DND-41 (cell line): ENCODE measurements at regions not wholly inside any gene's neighbourhood (a gene's known extent, or its start where the extent isn't known, plus 50 kb on each side); places are given as distances from the start of the nearest gene placed in this dataset.

ENCODE experiments used
- ATAC-seq: fragments of 200-7000 bp; cut with Tn5 transposase; 3 replicates; pipeline ENCODE4 v1.9.1; 2021; ENCODE audit warnings: low read depth; ENCODE audit not compliant: insufficient read depth
- DNase-seq: peaks from one replicate; pipeline ENCODE4 v3.0.0-alpha.2; 2020
- H2AFZ ChIP-seq: 2 replicates; pipeline ENCODE4 v1.6.0; 2012; ENCODE audit warnings: low read depth, low read length
- H3K27ac ChIP-seq: 2 replicates; pipeline ENCODE4 v1.5.1; 2012; ENCODE audit warnings: low read length, inconsistent platforms
- H3K27me3 ChIP-seq: fragments of 200-600 bp; sonication (generic); 2 replicates; pipeline ENCODE4 v1.6.0; 2012; ENCODE audit warnings: low read length, mild to moderate bottlenecking, inconsistent platforms; ENCODE audit not compliant: insufficient read depth, poor library complexity
- H3K36me3 ChIP-seq: 2 replicates; pipeline ENCODE4 v1.5.1; 2012; ENCODE audit warnings: low read length, inconsistent platforms; ENCODE audit not compliant: insufficient read depth
- H3K4me1 ChIP-seq: 2 replicates; pipeline ENCODE4 v1.5.1; 2012; ENCODE audit warnings: mild to moderate bottlenecking, low read length; ENCODE audit not compliant: insufficient read depth
- H3K4me2 ChIP-seq: 2 replicates; pipeline ENCODE4 v1.6.0; 2012; ENCODE audit warnings: mild to moderate bottlenecking, moderate library complexity, low read length, inconsistent platforms; ENCODE audit not compliant: insufficient read depth
- H3K4me3 ChIP-seq, 2 experiments: fragments of 200-600 bp in 1 of 2; shearing (Covaris generic) in 1 of 2; 2 replicates each; pipeline ENCODE4 v1.5.1; 2012 to 2016; ENCODE audit warnings: inconsistent platforms in 2 of 2, low read length in 2 of 2, mild to moderate bottlenecking in 2 of 2, low read depth in 1 of 2, moderate library complexity in 1 of 2
- H3K79me2 ChIP-seq: 2 replicates; pipeline ENCODE4 v1.6.0; 2012; ENCODE audit warnings: low read length, inconsistent platforms; ENCODE audit not compliant: insufficient read depth
- H3K9ac ChIP-seq: 2 replicates; pipeline ENCODE4 v1.6.0; 2012; ENCODE audit warnings: low read depth, mild to moderate bottlenecking, inconsistent platforms, low read length, moderate library complexity
- H3K9me3 ChIP-seq: 2 replicates; pipeline ENCODE4 v1.5.1; 2012; ENCODE audit warnings: low read length, moderate library complexity, mild to moderate bottlenecking, inconsistent platforms; ENCODE audit not compliant: insufficient read depth, severe bottlenecking
- H4K20me1 ChIP-seq: 2 replicates; pipeline ENCODE4 v1.6.0; 2012; ENCODE audit warnings: low read length; ENCODE audit not compliant: insufficient read depth
- CTCF ChIP-seq: IDR thresholded peaks from 2 replicates; pipeline ENCODE4 v1.5.1; 2012; ENCODE audit warnings: borderline replicate concordance, low read length, moderate library complexity, mild to moderate bottlenecking; ENCODE audit not compliant: poor library complexity, severe bottlenecking; ENCODE audit errors: extremely low read depth
- EZH2 ChIP-seq: IDR thresholded peaks from 3 replicates; pipeline ENCODE4 v1.6.1; 2012; ENCODE audit warnings: borderline replicate concordance, low read depth, mild to moderate bottlenecking, moderate library complexity, low read length, inconsistent platforms; ENCODE audit not compliant: severe bottlenecking

- no peaks in the 10 kb centered on the region for H4K20me1 ChIP-seq
- H3K36me3 ChIP-seq = no peaks in the 10 kb centered on the region
- TF ChIP-seq CTCF (no peak), EZH2 (no peak)
- ATAC-seq = peak; percentile 19
- H3K27ac ChIP-seq = peak overlapping the region; percentile 73; the same call in 1 of the 2 replicates
- no peaks in the 10 kb centered on the region for H3K79me2 ChIP-seq
- no peak overlapping the region for H3K9ac ChIP-seq
- no peak for DNase-seq
- H3K4me1 ChIP-seq = peaks cover 46% of the 10 kb centered on the region
- peaks cover 7% of the 10 kb centered on the region for H3K9me3 ChIP-seq
- peak overlapping the region; percentile 9; the same call in 1 of the 2 replicates for H3K4me2 ChIP-seq
- H3K4me3 ChIP-seq = no peak overlapping the region
- H2AFZ ChIP-seq = no peak overlapping the region
- H3K27me3 ChIP-seq = no peaks in the 10 kb centered on the region
Observed at GRCh38 chr6:142568857-142569597, 267.2 kb downstream of the ADGRG6 start.

DNA sequence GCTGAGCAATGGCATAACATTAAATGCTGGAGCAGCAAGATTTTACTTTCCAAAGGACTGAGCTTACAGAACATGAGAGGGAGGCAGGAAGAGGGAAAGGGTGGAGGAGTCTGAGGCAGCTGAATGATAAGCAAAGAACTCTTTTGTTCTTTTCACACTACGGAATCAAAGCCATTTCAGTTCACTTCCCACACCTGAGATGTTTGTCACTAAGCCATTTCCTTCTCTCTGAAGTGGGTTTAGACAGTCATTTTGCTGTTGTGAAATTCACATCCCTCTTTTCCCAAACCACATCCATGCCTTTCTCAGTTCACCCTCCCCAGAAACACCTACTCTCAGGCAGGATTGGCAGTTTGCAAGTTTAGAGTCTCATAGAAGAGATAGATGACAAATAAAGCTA, 267.9 kb downstream of the ADGRG6 start:
- Histone ChIP-seq H2AFZ (no peak overlapping the region), H3K4me2 (peak overlapping the region; percentile 9; the same call in 1 of the 2 replicates), H3K27me3 (no peaks in the 10 kb centered on the region), H3K79me2 (no peaks in the 10 kb centered on the region), H3K4me3 (no peak overlapping the region), H3K9me3 (peaks cover 10% of the 10 kb centered on the region), H3K27ac (peak overlapping the region; percentile 73), H3K9ac (no peak overlapping the region), H3K4me1 (peaks cover 46% of the 10 kb centered on the region), H3K36me3 (no peaks in the 10 kb centered on the region), H4K20me1 (no peaks in the 10 kb centered on the region)
- DNase-seq = peak; percentile 46
- TF ChIP-seq CTCF (no peak), EZH2 (no peak)
- ATAC-seq = peak; percentile 81

DNA sequence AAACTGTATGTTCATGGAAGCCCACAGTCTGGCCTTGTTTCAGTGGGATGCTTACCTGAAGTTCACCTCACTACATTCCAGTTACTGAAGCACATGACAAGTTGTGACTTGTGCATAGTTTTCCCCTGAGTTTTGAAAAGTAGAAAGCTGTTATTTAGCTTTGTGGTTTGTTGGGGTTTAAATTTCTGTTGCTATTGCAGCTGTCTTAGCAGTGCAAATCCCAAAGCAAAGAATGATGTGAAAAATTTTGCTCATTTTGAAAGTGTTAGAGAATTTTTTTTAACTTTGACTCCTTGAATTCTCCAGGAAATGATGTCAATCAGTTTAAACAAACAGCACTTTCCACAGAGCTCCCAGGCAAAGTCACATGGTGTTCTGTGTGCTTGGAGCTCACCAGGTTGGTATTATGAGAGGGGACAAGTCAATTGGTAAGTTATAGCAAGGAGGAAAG, 268.4 kb downstream of the ADGRG6 start:
- Histone ChIP-seq H3K4me1 (peaks cover 46% of the 10 kb centered on the region), H3K9me3 (peaks cover 10% of the 10 kb centered on the region), H2AFZ (no peak overlapping the region), H3K4me2 (peak overlapping the region; percentile 9; the same call in 1 of the 2 replicates), H3K27ac (peak overlapping the region; percentile 73), H3K4me3 (no peak overlapping the region), H3K36me3 (no peaks in the 10 kb centered on the region), H3K27me3 (no peaks in the 10 kb centered on the region), H3K79me2 (no peaks in the 10 kb centered on the region), H4K20me1 (no peaks in the 10 kb centered on the region), H3K9ac (no peak overlapping the region)
- TF ChIP-seq EZH2 (no peak), CTCF (no peak)
- DNase-seq = peak; percentile 38
- peak; percentile 65 for ATAC-seq
